NCI-H526 (cell line): ENCODE measurements at regions not wholly inside any gene's neighbourhood (a gene's known extent, or its start where the extent isn't known, plus 50 kb on each side); places are given as distances from the start of the nearest gene placed in this dataset.

Experiments used
- DNase-seq, 2 experiments: peaks; one replicate each; lab custom pipeline; 2025; lab: John Stamatoyannopoulos, UW

GRCh38 chr2:204479557-204479956, 65.7 kb upstream of the PARD3B start:
- DNase-seq, result no peak

- DNase-seq, result no peak
These were observed 64.6 kb upstream of the PARD3B start for GRCh38 chr2:204480676-204481075.

GRCh38 chr2:204483608-204484081, 61.6 kb upstream of the PARD3B start:
- DNase-seq, result peak; percentile 12 to 44

GRCh38 chr2:204486321-204486720, 59.0 kb upstream of the PARD3B start:
- no peak for DNase-seq

GRCh38 chr2:204486805-204487204, 58.5 kb upstream of the PARD3B start:
- no peak for DNase-seq

- DNase-seq, result no peak
These were observed 57.6 kb upstream of the PARD3B start for GRCh38 chr2:204487447-204488229.

- no peak for DNase-seq
These were observed 53.7 kb upstream of the PARD3B start for GRCh38 chr2:204491528-204491927.

- no peak for DNase-seq
These were observed 52.9 kb upstream of the PARD3B start for GRCh38 chr2:204492417-204492816.

GRCh38 chr2:204494681-204495080, 50.6 kb upstream of the PARD3B start:
- no peak for DNase-seq

GRCh38 chr2:204495381-204495780, 49.9 kb upstream of the PARD3B start:
- DNase-seq, result no peak
